K562 (cell line): ENCODE measurements at regions not wholly inside any gene's neighbourhood (a gene's known extent, or its start where the extent isn't known, plus 50 kb on each side); places are given as distances from the start of the nearest gene placed in this dataset.

Source experiments
- CTCF ChIP-seq, 3 experiments: IDR thresholded peaks in 2 of 3; conservative IDR thresholded peaks in 1 of 3; 2 replicates each; pipeline ENCODE4 v1.5.1; 2011 to 2012; ENCODE audit warnings: low read length in 3 of 3, mild to moderate bottlenecking in 3 of 3, control low read depth in 2 of 3, improper control_type of control experiment in 1 of 3, inconsistent platforms in 1 of 3, low read depth in 1 of 3, mixed read lengths in 1 of 3, moderate library complexity in 1 of 3; ENCODE audit not compliant: insufficient read depth in 2 of 3
- DNMT1 ChIP-seq: fragments of 450-650 bp; IDR thresholded peaks from 2 replicates; pipeline ENCODE4 v1.6.1; 2016; ENCODE audit warnings: antibody characterized with exemption, mild to moderate bottlenecking
- EP300 ChIP-seq: IDR thresholded peaks from 2 replicates; pipeline ENCODE4 v1.6.1; 2012; ENCODE audit warnings: low read length, improper control_type of control experiment
- HMGXB4 ChIP-seq: sonication (generic); formaldehyde crosslinking; IDR thresholded peaks from 2 replicates; pipeline ENCODE4 v1.8.1; 2023; ENCODE audit warnings: mild to moderate bottlenecking, missing genetic modification reagents
- HNRNPUL1 ChIP-seq: fragments of 200-400 bp; formaldehyde crosslinking; IDR thresholded peaks from 2 replicates; pipeline ENCODE4 v1.6.1; 2017; ENCODE audit warnings: low read length
- NFATC3 ChIP-seq: fragments of 450-650 bp; IDR thresholded peaks from 2 replicates; pipeline ENCODE4 v1.6.1; 2017; ENCODE audit warnings: mild to moderate bottlenecking
- POLR2A ChIP-seq: fragments of 450-650 bp; conservative IDR thresholded peaks from 2 replicates; pipeline ENCODE4 v1.6.1; 2016
- POLR2AphosphoS5 ChIP-seq: IDR thresholded peaks from 2 replicates; pipeline ENCODE4 v1.6.1; 2011; ENCODE audit warnings: mild to moderate bottlenecking, low read depth, low read length, moderate library complexity; ENCODE audit not compliant: control insufficient read depth, insufficient read depth
- YY1 ChIP-seq, 3 experiments: IDR thresholded peaks; 2 replicates each; pipeline ENCODE4 v1.6.1; 2011; ENCODE audit warnings: low read length in 2 of 3, mild to moderate bottlenecking in 2 of 3, moderate library complexity in 2 of 3, borderline replicate concordance in 1 of 3, control low read depth in 1 of 3, low read depth in 1 of 3; ENCODE audit not compliant: insufficient read depth in 3 of 3, insufficient replicate concordance in 2 of 3, control insufficient read depth in 1 of 3, insufficient read length in 1 of 3; ENCODE audit errors: extremely low read depth in 1 of 3
- ZBTB33 ChIP-seq: sonication (generic); formaldehyde crosslinking; IDR thresholded peaks from 2 replicates; pipeline ENCODE4 v1.8.1; 2023; ENCODE audit warnings: mild to moderate bottlenecking, missing genetic modification reagents
- ZNF444 ChIP-seq: fragments of 250-450 bp; sonication (Bioruptor Pico); IDR thresholded peaks from 2 replicates; pipeline ENCODE4 v1.4.0; 2020; ENCODE audit warnings: mild to moderate bottlenecking, moderate library complexity
- TF ChIP-seq, protein P1 (sequence below): sonication (generic); formaldehyde crosslinking; IDR thresholded peaks from 2 replicates; pipeline ENCODE4 v1.9.0; 2022; ENCODE audit warnings: mild to moderate bottlenecking, missing genetic modification reagents
- TF ChIP-seq, protein P2 (sequence below): fragments of 450-650 bp; formaldehyde crosslinking; IDR thresholded peaks from 2 replicates; pipeline ENCODE4 v1.4.0; 2020; ENCODE audit warnings: mild to moderate bottlenecking, moderate library complexity

- TF ChIP-seq DNMT1: no peak
- no peak for TF ChIP-seq EP300
- TF ChIP-seq HMGXB4 (CRISPR knock-in tag): no peak
- no peak for TF ChIP-seq HNRNPUL1
- no peak for TF ChIP-seq YY1 (IDR thresholded peaks at IDR 0.05; ENCODE audit: borderline replicate concordance in 1 of 3, control insufficient read depth in 1 of 3, extremely low read depth in 1 of 3, insufficient read depth in 3 of 3, insufficient read length in 1 of 3, insufficient replicate concordance in 2 of 3, low read depth in 1 of 3, low read length in 2 of 3)
- no peak for TF ChIP-seq POLR2A
- no peak for TF ChIP-seq ZNF444 (CRISPR knock-in tag)
- TF ChIP-seq, protein P1, sequence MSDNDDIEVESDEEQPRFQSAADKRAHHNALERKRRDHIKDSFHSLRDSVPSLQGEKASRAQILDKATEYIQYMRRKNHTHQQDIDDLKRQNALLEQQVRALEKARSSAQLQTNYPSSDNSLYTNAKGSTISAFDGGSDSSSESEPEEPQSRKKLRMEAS: no peak
- TF ChIP-seq NFATC3: no peak
- TF ChIP-seq CTCF (IDR thresholded peaks at IDR 0.05 in 2 of 3, conservative IDR thresholded peaks at IDR 0.05 in 1 of 3; ENCODE audit: insufficient read depth in 2 of 3, low read depth in 1 of 3, low read length in 3 of 3): no peak
- no peak for TF ChIP-seq POLR2AphosphoS5
- TF ChIP-seq, protein P2, sequence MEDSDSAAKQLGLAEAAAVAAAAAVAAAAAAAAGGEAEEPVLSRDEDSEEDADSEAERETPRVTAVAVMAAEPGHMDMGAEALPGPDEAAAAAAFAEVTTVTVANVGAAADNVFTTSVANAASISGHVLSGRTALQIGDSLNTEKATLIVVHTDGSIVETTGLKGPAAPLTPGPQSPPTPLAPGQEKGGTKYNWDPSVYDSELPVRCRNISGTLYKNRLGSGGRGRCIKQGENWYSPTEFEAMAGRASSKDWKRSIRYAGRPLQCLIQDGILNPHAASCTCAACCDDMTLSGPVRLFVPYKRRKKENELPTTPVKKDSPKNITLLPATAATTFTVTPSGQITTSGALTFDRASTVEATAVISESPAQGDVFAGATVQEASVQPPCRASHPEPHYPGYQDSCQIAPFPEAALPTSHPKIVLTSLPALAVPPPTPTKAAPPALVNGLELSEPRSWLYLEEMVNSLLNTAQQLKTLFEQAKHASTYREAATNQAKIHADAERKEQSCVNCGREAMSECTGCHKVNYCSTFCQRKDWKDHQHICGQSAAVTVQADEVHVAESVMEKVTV: no peak
- no peak for TF ChIP-seq ZBTB33 (CRISPR knock-in tag)
Measured at GRCh38 chrX:35166023-35166422, 223.4 kb downstream of the FAM47B start.
